GM23338 (cell line): ENCODE measurements at regions not wholly inside any gene's neighbourhood (a gene's known extent, or its start where the extent isn't known, plus 50 kb on each side); places are given as distances from the start of the nearest gene placed in this dataset.

Source experiments
- ATAC-seq: fragments of 200-7000 bp; cut with Tn5 transposase; 3 replicates; pipeline ENCODE4 v1.9.1; 2020
- DNase-seq: peaks from one replicate; pipeline ENCODE4 v3.0.0-alpha.2; 2015; ENCODE audit warnings: low spot score
- H2AFZ ChIP-seq: fragments of 200-600 bp; sonication (generic); 2 replicates; pipeline ENCODE4 v1.8.0; 2016; ENCODE audit warnings: antibody characterized with exemption, mild to moderate bottlenecking, moderate library complexity
- H3F3A ChIP-seq: fragments of 200-600 bp; sonication (generic); replicated peaks from 2 replicates; pipeline ENCODE4 v1.8.0; 2017; ENCODE audit warnings: antibody characterized with exemption, mixed run types, low read depth
- H3K27ac ChIP-seq: fragments of 200-600 bp; sonication (generic); 2 replicates; pipeline ENCODE4 v1.6.1; 2016; ENCODE audit warnings: low read depth
- H3K27me3 ChIP-seq: fragments of 200-600 bp; sonication (generic); 2 replicates; pipeline ENCODE4 v1.8.0; 2016; ENCODE audit warnings: mild to moderate bottlenecking, mixed run types, moderate library complexity; ENCODE audit not compliant: insufficient read depth
- H3K36me3 ChIP-seq: fragments of 200-600 bp; sonication (generic); 2 replicates; pipeline ENCODE4 v1.8.0; 2016; ENCODE audit warnings: mild to moderate bottlenecking; ENCODE audit not compliant: insufficient read depth
- H3K4me1 ChIP-seq: fragments of 200-600 bp; sonication (generic); 2 replicates; pipeline ENCODE4 v1.8.0; 2016; ENCODE audit warnings: mild to moderate bottlenecking, moderate library complexity; ENCODE audit not compliant: insufficient read depth
- H3K4me2 ChIP-seq: fragments of 200-600 bp; sonication (generic); 2 replicates; pipeline ENCODE4 v1.7.1; 2017; ENCODE audit warnings: mixed run types
- H3K4me3 ChIP-seq: fragments of 200-600 bp; sonication (generic); 2 replicates; pipeline ENCODE4 v1.6.1; 2016; ENCODE audit warnings: mixed run types
- H3K79me2 ChIP-seq: fragments of 200-600 bp; sonication (generic); replicated peaks from 2 replicates; pipeline ENCODE4 v1.8.0; 2017; ENCODE audit warnings: mild to moderate bottlenecking; ENCODE audit not compliant: insufficient read depth
- H3K9me2 ChIP-seq: fragments of 200-600 bp; sonication (generic); 2 replicates; pipeline ENCODE4 v1.8.0; 2017; ENCODE audit not compliant: insufficient read depth
- H4K20me1 ChIP-seq: fragments of 200-600 bp; sonication (generic); replicated peaks from 2 replicates; pipeline ENCODE4 v1.8.0; 2017; ENCODE audit warnings: mild to moderate bottlenecking; ENCODE audit not compliant: insufficient read depth
- H3K27ac Mint-ChIP-seq: 2 replicates; pipeline ENCODE4 v1.8.0; 2020; ENCODE audit warnings: inconsistent platforms, mild to moderate bottlenecking, moderate library complexity, mixed read lengths
- H3K27me3 Mint-ChIP-seq: 3 replicates; pipeline ENCODE4 v1.8.0; 2022; ENCODE audit warnings: low read depth, mild to moderate bottlenecking, moderate library complexity, mixed read lengths, inconsistent platforms; ENCODE audit not compliant: insufficient read depth, poor library complexity
- H3K36me3 Mint-ChIP-seq: 3 replicates; pipeline ENCODE4 v1.8.0; 2021; ENCODE audit warnings: low read depth, mild to moderate bottlenecking, inconsistent platforms, moderate library complexity, mixed read lengths
- H3K4me1 Mint-ChIP-seq: 3 replicates; pipeline ENCODE4 v1.8.0; 2020; ENCODE audit warnings: mild to moderate bottlenecking, inconsistent platforms, mixed read lengths
- H3K4me3 Mint-ChIP-seq: 3 replicates; pipeline ENCODE4 v1.8.0; 2021; ENCODE audit warnings: moderate library complexity, mild to moderate bottlenecking, inconsistent platforms, mixed read lengths
- H3K9me3 Mint-ChIP-seq: 3 replicates; pipeline ENCODE4 v1.8.0; 2020; ENCODE audit warnings: moderate library complexity, mild to moderate bottlenecking, inconsistent platforms, mixed read lengths
- CREB1 ChIP-seq: fragments of 250-450 bp; sonication (Bioruptor Pico); IDR thresholded peaks from 2 replicates; pipeline ENCODE4 v1.5.0; 2020; ENCODE audit warnings: low read depth, mild to moderate bottlenecking, moderate library complexity
- CTCF ChIP-seq, 2 experiments: fragments of 200-600 bp in 1 of 2; sonication (generic) in 1 of 2; conservative IDR thresholded peaks; 2 replicates each; pipeline versions ENCODE4 v1.5.1 to v1.6.1; 2016 to 2017; ENCODE audit warnings: antibody characterized with exemption in 2 of 2, low read depth in 2 of 2, mild to moderate bottlenecking in 2 of 2, moderate library complexity in 1 of 2
- ETS1 ChIP-seq: IDR thresholded peaks from 2 replicates; pipeline ENCODE4 v1.6.1; 2016; ENCODE audit warnings: antibody characterized with exemption
- EZH2 ChIP-seq: fragments of 200-600 bp; sonication (generic); IDR thresholded peaks from one replicate; pipeline ENCODE4 v1.8.0; 2017; ENCODE audit warnings: antibody characterized with exemption, mild to moderate bottlenecking, low read depth; ENCODE audit not compliant: unreplicated experiment
- EZH2phosphoT487 ChIP-seq: fragments of 200-600 bp; sonication (generic); IDR thresholded peaks from one replicate; pipeline ENCODE4 v1.8.1; 2018; ENCODE audit warnings: antibody characterized with exemption; ENCODE audit not compliant: unreplicated experiment
- JUNB ChIP-seq: IDR thresholded peaks from one replicate; pipeline ENCODE4 v1.6.1; 2016; ENCODE audit warnings: antibody characterized with exemption; ENCODE audit not compliant: unreplicated experiment
- NANOG ChIP-seq: IDR thresholded peaks from 2 replicates; pipeline ENCODE4 v1.6.1; 2016; ENCODE audit warnings: antibody characterized with exemption, borderline replicate concordance
- REST ChIP-seq: IDR thresholded peaks from one replicate; pipeline ENCODE4 v1.6.1; 2018; ENCODE audit warnings: antibody characterized with exemption; ENCODE audit not compliant: unreplicated experiment
- STAT1 ChIP-seq: IDR thresholded peaks from one replicate; pipeline ENCODE4 v1.6.1; 2016; ENCODE audit warnings: antibody characterized with exemption; ENCODE audit not compliant: unreplicated experiment
- ZNF114 ChIP-seq: fragments of 250-450 bp; sonication (Bioruptor Pico); IDR thresholded peaks from 2 replicates; pipeline ENCODE4 v1.5.0; 2020; ENCODE audit warnings: mild to moderate bottlenecking, moderate library complexity
- ZNF331 ChIP-seq: fragments of 250-450 bp; sonication (Bioruptor Pico); IDR thresholded peaks from 2 replicates; pipeline ENCODE4 v1.5.0; 2020; ENCODE audit warnings: low read depth, mild to moderate bottlenecking, moderate library complexity

- no peaks in the 10 kb centered on the region for H3K4me1 ChIP-seq
- no peaks in the 10 kb centered on the region for H4K20me1 ChIP-seq
- H3K9me3 Mint-ChIP-seq: peaks cover 10% of the 10 kb centered on the region; the same call in 2 of the 3 replicates
- H3K4me2 ChIP-seq: no peak overlapping the region
- no peak for TF ChIP-seq STAT1
- no peak for TF ChIP-seq EZH2phosphoT487
- no peak for TF ChIP-seq CREB1 (CRISPR knock-in tag)
- no peak for TF ChIP-seq REST
- TF ChIP-seq CTCF (conservative IDR thresholded peaks at IDR 0.05; ENCODE audit: low read depth in 2 of 2): no peak
- TF ChIP-seq ZNF331: no peak
- TF ChIP-seq JUNB: no peak
- no peak for TF ChIP-seq ZNF114 (CRISPR knock-in tag)
- no peak for TF ChIP-seq NANOG
- TF ChIP-seq EZH2: no peak
- no peak for TF ChIP-seq ETS1
- peaks cover 2% of the 10 kb centered on the region; the same call in 1 of the 2 replicates for H3K9me2 ChIP-seq
- 0 out of 2 replicates have a peak, but pooled peaks cover 4% of the 10 kb centered on the region for H3K36me3 ChIP-seq
- no peaks in the 10 kb centered on the region for H3F3A ChIP-seq
- H3K4me1 Mint-ChIP-seq: peaks cover 6% of the 10 kb centered on the region; the same call in 2 of the 3 replicates
- H3K27me3 ChIP-seq: no peaks in the 10 kb centered on the region
- peaks cover 7% of the 10 kb centered on the region; the same call in 1 of the 3 replicates for H3K36me3 Mint-ChIP-seq
- no peak overlapping the region for H2AFZ ChIP-seq
- ATAC-seq: no peak
- H3K4me3 ChIP-seq: no peak overlapping the region
- H3K27me3 Mint-ChIP-seq: peaks cover 6% of the 10 kb centered on the region
- no peaks in the 10 kb centered on the region for H3K79me2 ChIP-seq
- no peak for DNase-seq
- H3K27ac ChIP-seq: no peak overlapping the region
- H3K4me3 Mint-ChIP-seq: no peak overlapping the region
- H3K27ac Mint-ChIP-seq: no peak overlapping the region
Observed at GRCh38 chr6:134821928-134822864, 127.7 kb downstream of the ALDH8A1 start.
